Psoas muscle (tissue), 7 donors: ENCODE measurements at regions not wholly inside any gene's neighbourhood (a gene's known extent, or its start where the extent isn't known, plus 50 kb on each side); places are given as distances from the start of the nearest gene placed in this dataset.

Experiments used
- ATAC-seq, 4 donors: fragments of 200-7000 bp; cut with Tn5 transposase; one replicate each; pipeline ENCODE4 v1.9.1; 2020; ENCODE audit warnings: moderate library complexity in 3 of 4, mild to moderate bottlenecking in 2 of 4
- DNase-seq, 2 donors: peaks; one replicate each; pipeline ENCODE4 v3.0.0-alpha.2; 2020
- H3K27ac ChIP-seq: fragments of 200-600 bp; one replicate; pipeline ENCODE4 v1.8.0; 2022
- H3K27me3 ChIP-seq, 3 donors: fragments of 200-600 bp in 1 of 3; one replicate each; pipeline versions ENCODE4 v1.6.1 to v1.8.0; 2013 to 2022; ENCODE audit warnings: low read length in 2 of 3, mild to moderate bottlenecking in 2 of 3, moderate library complexity in 1 of 3; ENCODE audit not compliant: insufficient read depth in 3 of 3
- H3K36me3 ChIP-seq, 2 donors: fragments of 200-600 bp in 1 of 2; one replicate each; pipeline versions ENCODE4 v1.6.1 to v1.8.0; 2013 to 2022; ENCODE audit warnings: low read depth in 1 of 2, mild to moderate bottlenecking in 1 of 2, moderate library complexity in 1 of 2; ENCODE audit not compliant: insufficient read depth in 1 of 2
- H3K4me1 ChIP-seq: fragments of 200-600 bp; one replicate; pipeline ENCODE4 v1.8.0; 2022
- H3K4me3 ChIP-seq: fragments of 200-600 bp; one replicate; pipeline ENCODE4 v1.8.0; 2022; ENCODE audit warnings: mild to moderate bottlenecking
- H3K9me3 ChIP-seq: fragments of 200-600 bp; one replicate; pipeline ENCODE4 v1.8.0; 2022
- WGBS, 3 donors: extraction: QIAGEN DNeasy Blood & Tissue Kit; methylation state at CpG; one replicate each; pipeline versions ENCODE4 v1.1.6 to v1.1.7; 2013; 5-methylcytosine and 5-hydroxymethylcytosine counted together
- intact Hi-C, 2 donors: fragments of 100-400 bp; cut with DNase I; formaldehyde crosslinking; loops; one replicate each; pipeline versions ENCODE4 v1.11.0 to v1.14.2; 2022
- TF ChIP-seq, protein P1 (sequence below): fragments of 200-600 bp; IDR thresholded peaks from one replicate; pipeline ENCODE4 v1.8.0; 2022; ENCODE audit warnings: antibody characterized with exemption
- donor health status: healthy with polysubstance abuse.
- donor health status: DM: no; HTN: no; CAD: no; lungs with moderate emphysema.
- donor health status: Bipolar disorder and iron deficiency.
- donor health status: healthy.
- donor health status: DM: yes; HTN: yes; CAD: no.
- donor health status: DM: no; HTN: no; CAD: no.
- donor health status: DM: yes; HTN: yes; CAD: no.

DNA sequence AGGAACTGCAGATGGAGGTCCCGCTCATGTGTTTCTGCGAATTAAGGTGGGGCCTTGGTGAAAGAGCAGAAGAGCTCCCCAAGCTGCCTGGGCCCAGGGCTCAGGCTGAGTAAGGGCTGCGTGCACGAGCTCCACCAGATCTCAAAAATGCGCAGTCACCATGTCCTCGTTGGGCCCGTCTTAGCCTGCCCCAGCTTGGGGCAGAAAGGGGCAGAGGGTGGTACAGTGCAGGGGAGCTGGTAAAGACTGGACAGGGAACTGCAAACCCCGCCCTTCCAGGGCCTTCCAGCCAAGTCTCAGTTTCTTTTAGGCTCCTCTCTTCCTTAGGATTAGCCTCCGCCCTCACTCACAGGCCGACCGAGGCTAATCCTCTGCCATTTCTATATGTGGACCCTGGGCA, 101.6 kb downstream of the FOXF2 start:
- TF ChIP-seq, protein P1, sequence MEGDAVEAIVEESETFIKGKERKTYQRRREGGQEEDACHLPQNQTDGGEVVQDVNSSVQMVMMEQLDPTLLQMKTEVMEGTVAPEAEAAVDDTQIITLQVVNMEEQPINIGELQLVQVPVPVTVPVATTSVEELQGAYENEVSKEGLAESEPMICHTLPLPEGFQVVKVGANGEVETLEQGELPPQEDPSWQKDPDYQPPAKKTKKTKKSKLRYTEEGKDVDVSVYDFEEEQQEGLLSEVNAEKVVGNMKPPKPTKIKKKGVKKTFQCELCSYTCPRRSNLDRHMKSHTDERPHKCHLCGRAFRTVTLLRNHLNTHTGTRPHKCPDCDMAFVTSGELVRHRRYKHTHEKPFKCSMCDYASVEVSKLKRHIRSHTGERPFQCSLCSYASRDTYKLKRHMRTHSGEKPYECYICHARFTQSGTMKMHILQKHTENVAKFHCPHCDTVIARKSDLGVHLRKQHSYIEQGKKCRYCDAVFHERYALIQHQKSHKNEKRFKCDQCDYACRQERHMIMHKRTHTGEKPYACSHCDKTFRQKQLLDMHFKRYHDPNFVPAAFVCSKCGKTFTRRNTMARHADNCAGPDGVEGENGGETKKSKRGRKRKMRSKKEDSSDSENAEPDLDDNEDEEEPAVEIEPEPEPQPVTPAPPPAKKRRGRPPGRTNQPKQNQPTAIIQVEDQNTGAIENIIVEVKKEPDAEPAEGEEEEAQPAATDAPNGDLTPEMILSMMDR = no peak
- ATAC-seq (no peak), DNase-seq (no peak)
- Histone ChIP-seq H3K27ac (no peak overlapping the region), H3K27me3 (no peaks in the 10 kb centered on the region), H3K9me3 (no peaks in the 10 kb centered on the region), H3K36me3 (no peaks in the 10 kb centered on the region), H3K4me3 (no peak overlapping the region), H3K4me1 (no peaks in the 10 kb centered on the region)
- intact Hi-C loops = no loop called here
- WGBS, 3 donors = 94 to 95% (median 94%) methylated on average over 11 of the region's 11 CpGs

DNA sequence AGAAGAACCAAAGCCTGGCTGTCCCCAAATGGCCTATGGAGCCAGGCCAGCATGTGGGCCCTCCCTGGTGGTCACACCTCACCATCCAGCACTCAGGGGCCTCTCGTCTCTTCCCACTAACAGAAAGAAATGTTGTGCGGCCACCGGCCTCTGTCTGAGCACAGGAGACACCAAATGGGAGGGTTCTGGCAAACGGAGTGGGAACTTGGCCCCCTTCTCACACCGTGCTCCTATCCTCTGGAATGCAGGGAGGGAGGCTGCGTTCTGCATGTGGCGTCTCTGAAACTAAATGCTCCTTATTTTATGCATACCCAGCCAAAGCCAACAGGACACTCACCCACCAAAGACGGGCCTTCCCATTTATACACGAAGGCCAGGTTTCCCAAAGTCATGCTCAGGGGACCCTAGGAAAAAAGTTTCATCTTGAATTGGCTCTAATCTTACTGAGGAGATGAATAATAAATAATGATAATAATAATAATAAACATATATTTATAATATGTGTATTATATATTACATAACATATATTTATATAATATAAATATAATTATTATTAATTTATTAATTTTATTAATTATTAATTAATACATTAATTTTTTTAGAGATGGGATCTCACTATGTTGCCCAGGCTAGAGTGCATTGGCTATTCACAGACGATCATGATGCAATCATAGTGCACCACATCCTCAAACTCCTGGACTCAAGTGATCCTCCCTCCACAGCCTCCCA, 102.4 kb downstream of the FOXF2 start:
- DNase-seq = no peak
- 51 to 56% (median 53%) methylated on average over 10 of the region's 10 CpGs for WGBS, 3 donors
- Histone ChIP-seq H3K36me3 (no peaks in the 10 kb centered on the region), H3K4me3 (no peak overlapping the region), H3K27me3 (no peaks in the 10 kb centered on the region), H3K9me3 (no peaks in the 10 kb centered on the region), H3K27ac (no peak overlapping the region), H3K4me1 (no peaks in the 10 kb centered on the region)
- intact Hi-C loops = no loop called here
- ATAC-seq = no peak
- TF ChIP-seq, protein P1 = no peak

DNA sequence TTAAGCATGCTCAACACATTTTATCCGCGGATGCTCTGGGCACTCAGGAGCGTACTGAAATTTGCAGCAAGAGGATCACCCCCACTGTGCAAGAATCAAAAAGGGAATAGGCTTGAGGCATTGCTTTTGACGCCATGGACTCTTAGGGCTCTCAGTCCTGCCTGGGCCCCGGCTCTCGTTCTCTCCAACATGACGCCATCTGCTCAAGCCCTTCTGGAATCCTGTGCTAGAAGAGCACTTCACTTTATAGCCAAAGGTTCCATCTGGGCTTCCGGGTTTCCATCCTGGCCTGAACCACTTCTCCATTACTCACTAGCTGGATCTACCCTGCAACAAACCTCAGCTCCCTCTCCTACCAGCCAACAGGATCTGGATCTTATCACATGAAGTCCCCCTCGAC, 105.3 kb downstream of the FOXF2 start:
- intact Hi-C loops = no loop called here
- Histone ChIP-seq H3K36me3 (no peaks in the 10 kb centered on the region), H3K27me3 (no peaks in the 10 kb centered on the region), H3K9me3 (no peaks in the 10 kb centered on the region), H3K4me3 (no peak overlapping the region), H3K27ac (no peak overlapping the region), H3K4me1 (no peaks in the 10 kb centered on the region)
- 82 to 93% (median 87%) methylated on average over 9 of the region's 9 CpGs for WGBS, 3 donors
- TF ChIP-seq, protein P1 = no peak
- no peak for DNase-seq
- ATAC-seq = no peak

DNA sequence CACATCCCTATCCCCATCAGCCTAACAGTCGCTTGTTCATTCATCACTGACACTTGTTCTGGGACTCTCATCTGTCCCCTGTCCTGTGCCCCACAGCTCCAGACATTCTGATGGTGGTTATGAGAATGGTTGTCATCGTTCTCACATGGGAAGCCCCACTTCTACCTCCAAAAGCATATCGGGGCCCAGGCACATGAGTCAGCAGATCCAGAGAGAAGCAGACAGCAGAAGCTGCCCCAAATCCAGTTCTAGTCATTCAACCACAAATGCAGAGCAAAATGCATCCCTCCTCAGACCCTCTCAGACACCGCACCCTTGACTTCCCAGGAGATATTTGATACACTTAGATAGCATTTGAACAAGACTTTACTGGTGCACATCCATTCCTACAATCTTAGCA, 106.0 kb downstream of the FOXF2 start:
- Histone ChIP-seq H3K9me3 (no peaks in the 10 kb centered on the region), H3K4me1 (no peaks in the 10 kb centered on the region), H3K36me3 (no peaks in the 10 kb centered on the region), H3K4me3 (no peak overlapping the region), H3K27me3 (no peaks in the 10 kb centered on the region), H3K27ac (no peak overlapping the region)
- 90 to 92% (median 90%) methylated on average over 4 of the region's 4 CpGs for WGBS, 3 donors
- intact Hi-C loops = no loop called here
- TF ChIP-seq, protein P1 = no peak
- ATAC-seq (no peak), DNase-seq (no peak)

DNA sequence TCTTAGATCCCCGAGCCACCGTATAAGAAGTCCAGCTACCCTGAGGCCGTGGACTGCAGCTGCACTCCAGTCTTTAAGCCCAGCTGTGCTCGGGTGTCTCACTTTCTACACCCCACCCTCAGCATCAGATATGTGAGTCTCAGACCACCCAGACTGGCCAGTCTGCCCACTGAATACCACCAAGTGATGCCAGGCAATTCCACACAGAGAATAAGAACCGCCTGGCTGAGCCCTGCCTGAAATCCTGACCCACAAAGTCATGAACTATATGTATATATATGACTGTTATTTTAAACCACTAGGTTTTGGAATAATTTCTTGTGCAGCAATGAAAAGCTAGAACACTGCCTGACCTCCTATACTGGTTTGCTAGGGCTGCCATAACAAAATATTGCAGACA, 106.7 kb downstream of the FOXF2 start:
- 80 to 91% (median 90%) methylated on average over 5 of the region's 5 CpGs for WGBS, 3 donors
- no peaks in the 10 kb centered on the region for H3K36me3 ChIP-seq
- no peaks in the 10 kb centered on the region for H3K27me3 ChIP-seq
- TF ChIP-seq, protein P1 = no peak
- intact Hi-C loops = no loop called here
- no peak overlapping the region for H3K4me3 ChIP-seq
- ATAC-seq = no peak
- no peaks in the 10 kb centered on the region for H3K9me3 ChIP-seq
- no peak overlapping the region for H3K27ac ChIP-seq
- no peaks in the 10 kb centered on the region for H3K4me1 ChIP-seq
- DNase-seq = no peak
